ENCODE measurements at regions not wholly inside any gene's neighbourhood (a gene's known extent, or its start where the extent isn't known, plus 50 kb on each side); places are given as distances from the start of the nearest gene placed in this dataset.

GRCh38 chr18:41681138-41681880, 273.7 kb upstream of the PIK3C3 start:
- no peak for DNase-seq (ENCODE audit: low read depth, low spot score)
- Histone ChIP-seq H3K27me3 (ENCODE audit: insufficient read depth, insufficient read length) (no peaks in the 10 kb centered on the region), H3K9ac (ENCODE audit: insufficient read length, low read depth) (no peak overlapping the region), H3K4me3 (ENCODE audit: insufficient read length, low read depth) (no peak overlapping the region), H3K4me1 (ENCODE audit: insufficient read depth, insufficient read length) (no peaks in the 10 kb centered on the region), H3K36me3 (ENCODE audit: insufficient read depth, insufficient read length, low read length) (no peaks in the 10 kb centered on the region), H3K9me3 (ENCODE audit: insufficient read depth, low read length) (no peaks in the 10 kb centered on the region)
- TF ChIP-seq YY1 (IDR thresholded peaks at IDR 0.05; ENCODE audit: insufficient read depth, insufficient read length) (no peak), ZNF274 (IDR thresholded peaks at IDR 0.05; ENCODE audit: low read depth, low read length) (no peak), SUZ12 (IDR thresholded peaks at IDR 0.05; ENCODE audit: extremely low read depth, insufficient read depth, insufficient read length) (no peak)

GRCh38 chr18:41674506-41674905, 280.5 kb upstream of the PIK3C3 start:
- Histone ChIP-seq H3K9ac (ENCODE audit: insufficient read length, low read depth) (no peak overlapping the region), H3K4me3 (ENCODE audit: insufficient read length, low read depth) (no peak overlapping the region), H3K4me1 (ENCODE audit: insufficient read depth, insufficient read length) (no peaks in the 10 kb centered on the region), H3K9me3 (ENCODE audit: insufficient read depth, low read length) (no peaks in the 10 kb centered on the region), H3K36me3 (ENCODE audit: insufficient read depth, insufficient read length, low read length) (no peaks in the 10 kb centered on the region), H3K27me3 (ENCODE audit: insufficient read depth, insufficient read length) (no peaks in the 10 kb centered on the region)
- no peak for DNase-seq (ENCODE audit: low read depth, low spot score)
- no peak for TF ChIP-seq ZNF274 (IDR thresholded peaks at IDR 0.05; ENCODE audit: low read depth, low read length)

GRCh38 chr18:41666231-41666630, 288.8 kb upstream of the PIK3C3 start:
- no peak for TF ChIP-seq YY1 (IDR thresholded peaks at IDR 0.05; ENCODE audit: insufficient read depth, insufficient read length)
- TF ChIP-seq SUZ12 (IDR thresholded peaks at IDR 0.05; ENCODE audit: extremely low read depth, insufficient read depth, insufficient read length) = no peak
- no peak for TF ChIP-seq ZNF274 (IDR thresholded peaks at IDR 0.05; ENCODE audit: low read depth, low read length)
- DNase-seq (ENCODE audit: low read depth, low spot score) = no peak
- Histone ChIP-seq H3K27me3 (ENCODE audit: insufficient read depth, insufficient read length) (no peaks in the 10 kb centered on the region), H3K9me3 (ENCODE audit: insufficient read depth, low read length) (no peaks in the 10 kb centered on the region), H3K9ac (ENCODE audit: insufficient read length, low read depth) (no peak overlapping the region), H3K4me1 (ENCODE audit: insufficient read depth, insufficient read length) (no peaks in the 10 kb centered on the region), H3K4me3 (ENCODE audit: insufficient read length, low read depth) (no peak overlapping the region), H3K36me3 (ENCODE audit: insufficient read depth, insufficient read length, low read length) (no peaks in the 10 kb centered on the region)

GRCh38 chr18:41665210-41665609, 289.8 kb upstream of the PIK3C3 start:
- H3K4me3 ChIP-seq (ENCODE audit: insufficient read length, low read depth) = no peak overlapping the region

GRCh38 chr18:41660654-41661053, 294.4 kb upstream of the PIK3C3 start:
- Histone ChIP-seq H3K4me1 (ENCODE audit: insufficient read depth, insufficient read length) (no peaks in the 10 kb centered on the region), H3K9me3 (ENCODE audit: insufficient read depth, low read length) (no peaks in the 10 kb centered on the region), H3K27me3 (ENCODE audit: insufficient read depth, insufficient read length) (no peaks in the 10 kb centered on the region), H3K4me3 (ENCODE audit: insufficient read length, low read depth) (no peak overlapping the region), H3K36me3 (ENCODE audit: insufficient read depth, insufficient read length, low read length) (no peaks in the 10 kb centered on the region), H3K9ac (ENCODE audit: insufficient read length, low read depth) (no peak overlapping the region)
- TF ChIP-seq YY1 (IDR thresholded peaks at IDR 0.05; ENCODE audit: insufficient read depth, insufficient read length) = no peak
- no peak for TF ChIP-seq SUZ12 (IDR thresholded peaks at IDR 0.05; ENCODE audit: extremely low read depth, insufficient read depth, insufficient read length)
- no peak for TF ChIP-seq ZNF274 (IDR thresholded peaks at IDR 0.05; ENCODE audit: low read depth, low read length)
- DNase-seq (ENCODE audit: low read depth, low spot score) = no peak

More at GRCh38 chr18:41665210-41665609, 289.8 kb upstream of the PIK3C3 start:
- H3K9me3 ChIP-seq (ENCODE audit: insufficient read depth, low read length) = no peaks in the 10 kb centered on the region
- no peak for TF ChIP-seq SUZ12 (IDR thresholded peaks at IDR 0.05; ENCODE audit: extremely low read depth, insufficient read depth, insufficient read length)
- TF ChIP-seq YY1 (IDR thresholded peaks at IDR 0.05; ENCODE audit: insufficient read depth, insufficient read length) = no peak
- TF ChIP-seq ZNF274 (IDR thresholded peaks at IDR 0.05; ENCODE audit: low read depth, low read length) = no peak
- H3K27me3 ChIP-seq (ENCODE audit: insufficient read depth, insufficient read length) = no peaks in the 10 kb centered on the region
- H3K4me1 ChIP-seq (ENCODE audit: insufficient read depth, insufficient read length) = no peaks in the 10 kb centered on the region
- H3K36me3 ChIP-seq (ENCODE audit: insufficient read depth, insufficient read length, low read length) = no peaks in the 10 kb centered on the region
- H3K9ac ChIP-seq (ENCODE audit: insufficient read length, low read depth) = no peak overlapping the region
- no peak for DNase-seq (ENCODE audit: low read depth, low spot score)

- TF ChIP-seq SUZ12 (IDR thresholded peaks at IDR 0.05; ENCODE audit: extremely low read depth, insufficient read depth, insufficient read length) (no peak), ZNF274 (IDR thresholded peaks at IDR 0.05; ENCODE audit: low read depth, low read length) (no peak), YY1 (IDR thresholded peaks at IDR 0.05; ENCODE audit: insufficient read depth, insufficient read length) (no peak)
- H3K9ac ChIP-seq (ENCODE audit: insufficient read length, low read depth) = no peak overlapping the region
Observed at GRCh38 chr18:41659438-41660130, 295.4 kb upstream of the PIK3C3 start.

GRCh38 chr18:41657189-41657588, 297.8 kb upstream of the PIK3C3 start:
- H3K27me3 ChIP-seq (ENCODE audit: insufficient read depth, insufficient read length) = no peaks in the 10 kb centered on the region
- no peaks in the 10 kb centered on the region for H3K9me3 ChIP-seq (ENCODE audit: insufficient read depth, low read length)
- no peak for DNase-seq (ENCODE audit: low read depth, low spot score)
- H3K36me3 ChIP-seq (ENCODE audit: insufficient read depth, insufficient read length, low read length) = no peaks in the 10 kb centered on the region
- no peak overlapping the region for H3K4me3 ChIP-seq (ENCODE audit: insufficient read length, low read depth)
- no peak overlapping the region for H3K9ac ChIP-seq (ENCODE audit: insufficient read length, low read depth)
- TF ChIP-seq YY1 (IDR thresholded peaks at IDR 0.05; ENCODE audit: insufficient read depth, insufficient read length) = no peak
- no peak for TF ChIP-seq ZNF274 (IDR thresholded peaks at IDR 0.05; ENCODE audit: low read depth, low read length)
- no peak for TF ChIP-seq SUZ12 (IDR thresholded peaks at IDR 0.05; ENCODE audit: extremely low read depth, insufficient read depth, insufficient read length)
- no peaks in the 10 kb centered on the region for H3K4me1 ChIP-seq (ENCODE audit: insufficient read depth, insufficient read length)

More at GRCh38 chr18:41659438-41660130, 295.4 kb upstream of the PIK3C3 start:
- Histone ChIP-seq H3K4me1 (ENCODE audit: insufficient read depth, insufficient read length) (no peaks in the 10 kb centered on the region), H3K4me3 (ENCODE audit: insufficient read length, low read depth) (no peak overlapping the region), H3K27me3 (ENCODE audit: insufficient read depth, insufficient read length) (no peaks in the 10 kb centered on the region), H3K36me3 (ENCODE audit: insufficient read depth, insufficient read length, low read length) (no peaks in the 10 kb centered on the region), H3K9me3 (ENCODE audit: insufficient read depth, low read length) (no peaks in the 10 kb centered on the region)
- DNase-seq (ENCODE audit: low read depth, low spot score) = no peak

Measured in NT2/D1 (cell line).